ENCODE measurements at regions not wholly inside any gene's neighbourhood (a gene's known extent, or its start where the extent isn't known, plus 50 kb on each side); places are given as distances from the start of the nearest gene placed in this dataset.
"Not testable (repeated sequence)": the region's sequence is repeated elsewhere in the genome, so short reads cannot be mapped to it uniquely, and the experiment has no call there.

DNA sequence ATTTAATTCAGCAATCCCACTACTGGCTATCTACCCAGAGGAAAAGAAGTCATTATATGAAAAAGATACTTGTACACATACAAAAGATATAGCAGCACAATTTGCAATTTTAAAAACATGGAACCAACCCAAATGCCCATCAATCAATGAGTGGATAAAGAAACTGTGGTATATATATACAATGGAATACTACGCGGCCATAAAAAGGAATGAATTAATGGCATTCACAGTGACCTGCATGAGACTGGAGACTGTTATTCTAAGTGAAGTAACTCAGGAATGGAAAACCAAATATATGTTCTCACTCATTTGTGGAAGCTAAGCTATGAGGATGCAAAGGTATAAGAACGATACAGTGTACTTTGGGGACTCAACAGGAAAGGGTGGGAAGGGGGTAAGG is 102.8 kb upstream of the KCNMA1 start:
- not testable (repeated sequence) for DNase-seq

DNA sequence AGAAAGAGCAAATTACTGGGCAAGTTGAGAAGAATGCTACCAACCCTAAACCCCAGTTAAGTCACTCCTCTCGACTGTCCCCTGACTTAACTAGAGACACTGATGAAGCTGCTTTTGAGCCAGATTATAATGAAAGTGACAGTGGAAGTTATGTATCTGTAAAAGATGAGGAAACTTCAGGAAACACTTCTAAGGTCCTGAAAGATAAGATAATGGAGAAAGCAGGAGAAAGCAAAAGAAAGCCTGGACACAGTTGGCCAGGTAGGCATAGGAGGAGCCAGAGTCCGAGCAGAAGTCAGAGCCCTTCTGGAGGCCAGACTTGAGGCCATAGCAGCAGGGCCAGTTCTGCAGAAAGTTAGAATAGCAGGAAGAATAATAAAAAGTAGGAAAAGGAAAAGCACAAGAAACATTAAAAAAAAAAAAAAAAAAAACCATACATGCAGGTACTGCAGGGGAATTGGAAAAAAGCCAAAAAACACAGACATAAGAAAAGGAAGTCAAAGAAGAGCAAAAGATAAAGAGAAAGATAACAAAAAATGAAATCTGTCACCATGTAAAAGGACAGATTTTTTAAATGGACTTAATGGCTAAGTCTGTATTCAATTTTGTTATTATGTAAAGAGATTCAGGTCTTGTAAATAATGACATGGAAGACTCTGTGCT is 101.0 kb upstream of the KCNMA1 start:
- no peak for DNase-seq

DNA sequence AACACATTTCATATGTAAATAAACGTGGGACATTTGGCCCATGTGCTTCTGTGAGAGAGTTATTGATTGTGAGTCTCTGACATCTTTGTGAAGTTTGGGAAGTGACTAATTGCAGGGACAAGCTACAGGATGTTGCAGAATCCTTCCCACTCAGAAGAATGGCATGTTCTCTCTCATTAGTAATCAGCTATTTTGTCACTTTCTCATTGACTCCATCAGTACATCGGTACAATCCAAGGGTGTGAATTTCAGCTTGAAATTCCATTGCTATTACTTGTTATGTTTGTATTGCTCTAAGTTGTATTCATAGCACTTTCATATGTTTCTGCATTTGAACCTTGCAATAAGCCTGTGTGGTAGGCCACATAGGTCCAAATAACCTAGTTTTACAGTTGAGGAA is 100.0 kb upstream of the KCNMA1 start:
- no peak for DNase-seq

DNA sequence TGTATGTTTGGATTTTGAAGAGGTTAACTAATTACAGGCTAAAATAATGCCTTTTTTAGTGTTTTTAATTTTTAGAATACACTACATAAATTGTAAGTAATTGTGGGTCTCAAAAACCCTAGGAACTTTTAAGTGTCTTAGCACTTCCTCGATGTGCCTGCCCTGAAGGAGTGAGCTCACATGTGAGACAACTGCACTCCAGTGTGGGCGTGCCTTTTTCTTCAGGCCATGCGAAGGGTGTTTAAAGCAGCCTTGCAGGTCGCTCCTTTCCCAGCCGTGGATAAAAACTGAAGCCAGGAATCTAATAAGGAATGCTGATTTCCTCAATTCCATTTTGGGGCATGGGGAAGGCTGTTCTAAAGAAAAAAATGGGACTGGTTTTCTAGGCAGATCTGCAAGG is 97.5 kb upstream of the KCNMA1 start:
- DNase-seq = not testable (repeated sequence)

DNA sequence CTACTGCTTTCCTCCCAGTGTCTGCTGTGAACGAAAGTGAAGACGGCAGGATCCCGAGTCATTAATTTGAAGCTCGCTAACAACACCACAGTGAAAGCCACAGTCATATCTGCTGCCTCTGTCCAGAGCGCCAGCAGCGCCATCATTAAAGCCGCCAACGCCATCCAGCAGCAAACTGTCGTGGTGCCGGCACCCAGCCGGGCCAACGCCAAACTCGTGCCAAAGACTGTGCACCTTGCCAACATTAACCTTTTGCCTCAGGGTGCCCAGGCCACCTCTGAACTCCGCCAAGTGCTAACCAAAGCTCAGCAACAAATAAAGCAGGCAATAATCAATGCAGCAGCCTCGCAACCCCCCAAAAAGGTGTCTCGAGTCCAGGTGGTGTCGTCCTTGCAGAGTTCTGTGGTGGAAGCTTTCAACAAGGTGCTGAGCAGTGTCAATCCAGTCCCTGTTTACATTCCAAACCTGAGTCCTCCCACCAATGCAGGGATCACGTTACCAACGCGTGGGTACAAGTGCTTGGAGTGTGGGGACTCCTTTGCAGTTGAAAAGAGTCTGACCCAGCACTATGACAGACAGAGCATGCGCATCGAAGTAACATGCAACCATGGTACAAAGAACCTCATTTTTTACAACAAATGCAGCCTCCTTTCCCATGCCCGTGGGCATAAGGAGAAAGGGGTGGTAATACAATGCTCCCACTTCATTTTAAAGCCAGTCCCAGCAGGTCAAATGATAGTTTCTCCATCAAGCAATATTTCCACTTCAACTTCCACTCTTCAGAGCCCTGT is 94.8 kb upstream of the KCNMA1 start:
- no peak for DNase-seq

DNA sequence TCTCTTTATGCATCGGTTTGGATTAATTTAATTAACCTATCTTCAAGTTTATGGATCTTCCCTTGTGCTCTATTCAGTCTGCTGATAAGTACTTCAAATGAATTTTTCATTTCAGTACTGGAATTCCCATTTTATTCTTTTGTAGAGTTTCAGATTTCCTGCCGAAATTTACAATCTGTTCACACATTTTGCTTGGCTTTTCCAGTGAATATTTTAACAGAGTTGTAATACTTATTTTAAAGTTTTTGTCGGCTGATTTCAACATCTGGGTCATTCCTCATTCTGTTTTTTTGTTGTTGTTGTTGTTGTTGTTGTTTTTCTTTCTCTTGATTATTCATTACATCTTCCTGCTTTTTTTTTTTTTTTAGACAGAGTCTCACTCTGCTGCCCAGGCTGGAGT is 89.9 kb upstream of the KCNMA1 start:
- no peak for DNase-seq

DNA sequence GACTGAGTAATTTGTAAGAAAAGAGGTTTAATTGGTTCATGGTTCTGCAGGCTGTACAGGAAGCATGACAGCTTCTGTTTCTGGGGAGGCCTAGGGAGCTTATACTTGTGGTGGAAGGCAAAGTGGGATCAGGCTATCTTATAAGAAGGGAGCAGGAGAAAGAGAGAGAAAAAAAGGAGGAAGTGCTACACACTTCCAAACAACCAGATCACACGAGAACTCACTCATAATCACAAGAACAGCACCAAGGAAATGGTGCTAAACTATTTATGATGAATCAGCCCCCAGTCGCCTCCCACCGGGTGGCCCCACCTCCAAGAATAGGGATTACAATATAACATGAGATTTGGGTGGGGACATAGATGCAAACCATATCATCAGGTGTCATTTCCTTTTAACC is 89.1 kb upstream of the KCNMA1 start:
- no peak for DNase-seq

DNA sequence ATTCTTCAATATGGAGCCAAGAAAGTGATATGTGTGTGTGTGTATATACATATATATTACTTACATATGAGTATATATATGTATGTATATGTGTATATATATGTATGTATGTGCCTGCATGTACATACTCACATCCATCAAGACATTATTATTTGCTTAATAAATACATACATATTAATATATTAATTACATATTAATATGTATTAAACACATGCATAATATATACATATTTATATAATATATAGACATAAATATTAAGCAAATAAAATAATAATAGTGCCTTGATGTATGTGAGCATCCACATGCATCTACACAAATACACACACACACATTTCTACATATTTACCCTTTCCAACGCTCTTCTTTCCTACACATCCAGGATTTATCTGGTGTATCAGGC is 88.7 kb upstream of the KCNMA1 start:
- no peak for DNase-seq

DNA sequence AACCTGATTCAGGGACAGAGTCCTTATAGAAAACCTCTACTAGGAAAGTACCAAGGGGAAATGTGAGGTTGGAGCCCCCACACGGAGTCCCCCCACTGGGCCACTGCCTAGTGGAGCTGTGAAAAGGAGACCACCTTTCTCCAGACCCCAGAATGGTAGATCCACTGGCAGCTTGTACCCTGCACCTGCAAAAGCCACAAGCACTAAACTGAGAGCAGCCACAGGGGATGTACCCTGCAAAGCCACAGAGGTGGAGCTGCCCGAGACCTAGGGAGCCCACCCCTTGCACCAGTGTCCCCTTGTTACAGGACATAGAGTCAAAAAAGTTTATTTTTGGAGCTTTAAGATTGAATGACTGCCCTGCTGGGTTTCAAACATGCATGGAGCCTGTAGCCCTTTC is 87.2 kb upstream of the KCNMA1 start:
- DNase-seq = no peak

DNA sequence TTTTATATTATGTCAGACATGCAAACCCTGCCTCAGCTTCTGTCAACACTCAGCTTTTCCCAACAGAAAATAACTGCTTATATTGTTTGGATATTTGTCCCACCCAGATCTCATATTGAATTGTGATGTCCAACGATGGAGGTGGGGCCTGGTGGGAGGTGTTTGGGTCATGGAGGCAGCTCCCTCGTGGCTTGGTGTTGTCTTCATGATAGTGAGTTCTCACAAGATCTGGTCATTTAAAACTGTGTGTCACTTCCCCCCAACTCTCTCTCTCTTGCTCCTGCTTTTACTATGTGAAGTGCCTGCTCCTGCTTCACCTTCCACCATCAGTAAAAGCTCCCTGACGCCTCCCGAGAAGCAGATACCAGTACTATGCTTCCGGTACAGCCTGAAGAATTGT is 85.8 kb upstream of the KCNMA1 start:
- DNase-seq = no peak

DNA sequence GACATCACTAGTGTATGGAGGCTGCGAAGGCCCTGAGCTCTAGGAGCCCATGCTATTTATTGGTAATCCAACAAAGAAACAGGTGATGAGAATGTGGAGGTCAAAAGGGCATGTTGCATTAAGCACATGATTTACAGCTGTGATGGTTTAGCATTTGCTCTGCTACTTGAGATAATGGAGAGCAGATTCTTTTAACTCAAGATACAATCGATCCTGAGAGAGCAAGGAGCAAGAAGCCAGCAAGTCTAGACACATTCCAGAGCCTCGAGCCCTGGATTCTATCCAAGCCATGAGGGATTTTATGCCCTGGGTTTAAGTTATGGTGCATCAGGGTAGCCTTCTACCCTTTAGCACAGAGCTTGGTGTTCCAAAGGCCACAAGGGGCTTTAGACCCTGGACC is 85.3 kb upstream of the KCNMA1 start:
- DNase-seq = not testable (repeated sequence)

DNA sequence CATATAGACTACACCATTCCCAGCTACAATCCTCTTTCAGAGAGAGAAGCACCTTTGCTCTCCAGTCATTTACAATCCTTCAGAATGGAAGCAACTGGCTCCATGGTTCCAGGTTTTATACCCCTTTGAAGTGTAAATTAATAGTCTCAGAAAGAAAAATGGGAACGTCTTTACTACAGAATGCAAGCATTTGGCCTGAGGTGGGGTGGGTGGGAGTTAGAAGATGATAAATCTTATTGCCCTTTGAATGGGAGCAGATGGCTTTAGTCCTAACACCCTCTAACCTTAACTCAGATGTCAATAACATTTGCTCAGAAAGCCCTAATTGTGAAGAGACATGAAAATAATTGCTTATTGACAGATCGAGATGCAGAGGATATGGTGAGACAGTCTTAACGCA is 84.2 kb upstream of the KCNMA1 start:
- no peak for DNase-seq

DNA sequence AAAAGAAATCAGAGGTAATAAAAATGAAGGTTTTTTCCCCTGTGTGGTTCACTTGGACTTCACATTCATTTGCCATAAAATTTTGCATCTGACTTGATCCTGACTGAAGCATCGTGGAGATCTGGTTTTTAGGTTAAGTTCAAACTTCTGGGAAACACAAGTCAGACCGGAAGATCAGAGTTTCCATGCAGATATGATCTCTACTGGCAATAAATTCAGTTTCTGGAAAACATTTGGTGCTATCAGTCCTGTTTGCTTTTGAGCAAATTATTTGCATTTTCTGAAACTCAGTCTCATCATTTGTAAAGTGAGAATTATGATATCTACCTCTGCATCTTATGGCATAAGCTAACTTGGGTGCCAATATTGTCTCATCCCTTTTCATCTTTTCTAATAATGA is 81.3 kb upstream of the KCNMA1 start:
- no peak for DNase-seq

DNA sequence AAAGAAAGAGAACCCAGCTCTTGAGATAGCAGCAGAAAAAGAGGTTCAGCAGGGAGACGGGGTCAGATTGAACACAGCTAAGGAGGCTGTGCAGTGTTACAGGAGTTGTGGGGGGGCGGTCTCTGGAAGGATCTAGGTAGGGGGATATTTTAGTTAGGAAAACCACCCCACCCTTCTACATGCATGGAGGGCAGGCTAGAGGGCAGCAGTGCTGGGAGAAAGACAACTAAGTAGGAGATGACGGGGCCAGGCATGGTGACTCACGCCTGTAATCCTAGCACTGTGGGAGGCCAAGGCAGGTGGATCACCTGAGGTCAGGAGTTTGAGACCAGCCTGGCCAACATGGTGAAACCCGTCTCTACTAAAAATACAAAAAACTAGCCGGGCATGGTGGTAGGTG is 80.7 kb upstream of the KCNMA1 start:
- DNase-seq = not testable (repeated sequence)

DNA sequence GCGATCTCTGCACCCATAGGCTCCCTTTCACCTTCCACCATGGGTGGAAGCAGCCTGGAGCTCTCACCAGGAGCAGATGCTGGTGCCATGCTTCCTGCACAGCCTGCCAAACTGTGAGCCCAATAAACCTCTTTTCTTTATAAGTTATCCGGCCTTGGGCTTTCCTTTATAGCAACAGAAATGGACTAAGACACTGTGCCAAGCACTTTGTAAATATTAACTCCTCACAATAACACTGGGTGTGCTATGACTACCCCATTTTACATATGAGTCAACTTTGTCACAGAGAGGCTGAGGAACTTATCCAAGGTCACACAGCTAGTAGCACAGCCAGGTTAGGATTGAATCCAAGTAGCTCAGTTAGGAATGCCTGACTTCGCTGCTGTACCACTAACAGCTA is 79.7 kb upstream of the KCNMA1 start:
- no peak for DNase-seq

DNA sequence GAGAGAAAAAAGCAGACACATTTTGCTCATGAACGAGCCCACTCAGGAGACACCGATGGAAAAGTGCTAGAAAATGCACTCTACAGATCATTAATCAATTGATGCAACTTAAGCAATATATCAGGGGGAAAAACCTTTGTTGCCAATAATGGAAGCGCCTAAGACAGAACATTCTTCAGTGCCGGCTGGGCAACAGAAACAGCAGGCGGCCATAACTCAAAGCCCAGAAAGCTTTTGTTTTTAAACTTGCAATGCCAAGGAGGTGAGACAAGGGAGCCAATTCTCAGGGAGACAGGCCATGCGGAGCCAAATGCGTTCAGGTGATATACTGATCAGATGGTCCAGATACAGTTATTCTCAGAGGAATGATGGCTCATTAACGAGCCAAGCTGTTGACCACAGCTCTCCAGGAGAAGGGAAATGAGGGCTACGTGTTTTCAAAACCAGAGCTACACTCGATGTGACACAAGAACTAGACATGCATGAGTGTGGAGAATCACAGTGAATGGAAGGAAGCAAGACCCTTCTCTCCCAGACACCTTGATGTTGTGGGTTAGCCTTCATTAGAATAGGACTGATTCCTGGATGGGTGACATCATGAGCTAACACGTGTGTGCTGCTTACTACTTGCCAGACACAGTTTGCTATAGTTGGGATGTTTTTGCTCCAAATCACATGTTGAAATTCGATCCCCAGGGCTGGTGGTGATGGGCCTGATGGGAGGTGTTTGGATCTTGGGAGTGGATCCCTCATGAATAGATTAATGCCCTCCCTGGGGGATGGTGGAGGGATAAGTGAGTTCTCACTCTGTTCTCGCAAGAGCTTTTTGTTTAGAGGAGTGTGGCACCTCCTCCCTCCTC is 79.1 kb upstream of the KCNMA1 start:
- no peak for DNase-seq

DNA sequence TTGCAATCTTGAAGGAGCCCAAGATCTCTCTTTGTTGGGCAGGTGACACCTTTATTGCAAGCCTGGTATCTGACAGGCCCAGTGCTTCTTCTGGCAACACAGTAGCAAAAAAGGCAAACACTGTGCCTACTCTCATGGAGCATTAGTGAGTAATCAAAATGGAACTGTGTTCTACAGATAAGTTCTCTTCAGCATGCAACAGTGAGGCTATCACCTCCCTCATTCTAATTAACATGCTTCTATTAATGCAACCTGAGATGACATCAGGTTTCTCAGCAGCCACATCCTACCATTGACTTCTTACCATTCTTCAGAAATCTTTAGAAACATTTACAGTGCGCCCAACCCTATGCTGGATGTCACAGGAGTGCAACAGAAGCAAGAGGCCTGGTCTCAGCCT is 77.9 kb upstream of the KCNMA1 start:
- DNase-seq = no peak

DNA sequence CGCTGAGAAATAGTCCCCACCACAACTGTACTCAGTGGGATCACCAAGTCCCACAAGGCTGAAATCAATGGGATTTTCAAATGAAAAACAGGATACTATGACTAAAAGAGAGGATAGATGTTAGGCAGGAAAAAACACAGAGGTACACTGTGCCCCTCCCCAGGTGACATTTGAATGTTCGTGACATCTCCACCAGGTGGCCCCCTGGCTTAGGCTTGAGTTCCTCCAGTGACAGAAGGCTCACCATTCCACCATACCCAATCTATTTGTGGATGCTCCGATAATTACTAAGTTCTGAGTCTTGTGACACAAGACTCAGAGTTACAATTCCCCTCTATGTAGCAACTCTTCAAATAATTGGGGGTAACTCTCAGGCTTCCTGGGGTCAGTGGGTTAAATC is 77.5 kb upstream of the KCNMA1 start:
- peak in 1 of 2 donors; percentile 10 for DNase-seq

DNA sequence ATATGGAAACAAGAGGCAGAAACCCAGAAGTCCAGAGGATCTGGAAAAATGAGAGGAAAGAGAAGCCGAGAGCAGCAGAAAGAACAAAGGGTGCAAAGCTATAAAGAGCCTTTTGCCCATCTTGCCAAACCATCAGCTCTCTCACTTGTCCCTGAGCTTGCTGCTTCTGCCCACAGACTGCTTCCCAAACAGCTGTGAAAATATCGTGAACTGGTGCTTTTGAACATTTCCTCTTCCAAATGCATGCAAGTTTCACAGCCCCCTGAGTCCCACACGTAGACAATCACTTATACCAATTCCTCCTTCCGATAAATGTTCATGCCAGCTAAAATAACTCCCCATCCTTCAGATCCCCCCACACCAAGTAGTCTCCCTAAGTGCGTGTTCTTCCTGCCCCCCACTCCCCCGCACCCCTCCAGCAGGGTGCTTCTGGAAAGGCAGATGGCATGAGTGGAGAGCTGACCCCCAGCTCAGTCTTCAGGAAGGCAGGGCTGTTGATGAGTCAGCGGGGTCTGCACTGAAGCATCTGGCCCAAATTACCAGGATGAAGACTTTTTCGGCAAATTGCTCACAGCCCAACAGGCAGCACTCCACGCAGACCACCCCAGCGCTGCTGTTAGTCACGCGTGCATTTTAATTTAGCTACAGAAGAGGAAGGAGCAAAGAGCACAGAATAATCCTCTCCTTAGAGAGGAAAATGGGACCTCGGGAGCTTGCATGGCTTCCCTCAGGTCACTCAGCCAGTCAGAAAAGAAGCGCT is 76.1 kb upstream of the KCNMA1 start:
- DNase-seq = no peak

DNA sequence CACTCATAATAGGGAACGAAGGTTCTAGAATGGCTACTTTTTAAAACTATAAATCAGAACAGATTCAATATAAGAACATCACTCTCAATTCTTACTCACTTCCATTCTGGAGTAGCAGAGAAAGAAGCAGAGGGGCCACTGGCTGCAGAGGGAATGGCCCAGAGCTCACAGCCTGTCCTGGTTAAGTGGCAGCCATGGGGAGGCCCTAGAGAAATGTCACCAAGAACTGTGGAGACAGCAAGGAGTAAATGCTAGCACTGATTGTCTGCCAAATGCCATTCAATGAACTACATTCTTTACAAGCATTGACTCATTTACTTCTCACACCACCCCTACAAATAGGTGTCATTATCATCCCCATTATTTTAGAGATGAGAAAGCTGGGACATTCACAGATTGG is 74.6 kb upstream of the KCNMA1 start:
- no peak for DNase-seq

DNA sequence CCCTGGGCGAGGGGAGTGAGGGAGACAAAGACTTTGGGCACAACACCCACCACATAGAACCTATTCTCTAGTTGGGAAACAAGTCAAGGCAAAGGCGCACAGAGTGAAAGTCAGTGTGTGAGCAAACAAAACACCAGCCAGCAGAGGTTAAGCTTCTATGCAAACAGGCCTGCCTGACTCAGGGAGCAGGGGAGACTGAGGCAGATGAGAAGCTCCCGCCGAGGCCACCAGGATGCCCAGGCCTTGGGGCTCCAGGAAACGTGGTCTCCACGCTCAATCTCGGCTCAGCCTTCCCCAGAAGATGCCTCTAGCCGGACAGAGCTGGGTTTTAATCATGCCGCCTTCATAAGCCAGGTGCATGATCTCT is 74.1 kb upstream of the KCNMA1 start:
- no peak for DNase-seq

DNA sequence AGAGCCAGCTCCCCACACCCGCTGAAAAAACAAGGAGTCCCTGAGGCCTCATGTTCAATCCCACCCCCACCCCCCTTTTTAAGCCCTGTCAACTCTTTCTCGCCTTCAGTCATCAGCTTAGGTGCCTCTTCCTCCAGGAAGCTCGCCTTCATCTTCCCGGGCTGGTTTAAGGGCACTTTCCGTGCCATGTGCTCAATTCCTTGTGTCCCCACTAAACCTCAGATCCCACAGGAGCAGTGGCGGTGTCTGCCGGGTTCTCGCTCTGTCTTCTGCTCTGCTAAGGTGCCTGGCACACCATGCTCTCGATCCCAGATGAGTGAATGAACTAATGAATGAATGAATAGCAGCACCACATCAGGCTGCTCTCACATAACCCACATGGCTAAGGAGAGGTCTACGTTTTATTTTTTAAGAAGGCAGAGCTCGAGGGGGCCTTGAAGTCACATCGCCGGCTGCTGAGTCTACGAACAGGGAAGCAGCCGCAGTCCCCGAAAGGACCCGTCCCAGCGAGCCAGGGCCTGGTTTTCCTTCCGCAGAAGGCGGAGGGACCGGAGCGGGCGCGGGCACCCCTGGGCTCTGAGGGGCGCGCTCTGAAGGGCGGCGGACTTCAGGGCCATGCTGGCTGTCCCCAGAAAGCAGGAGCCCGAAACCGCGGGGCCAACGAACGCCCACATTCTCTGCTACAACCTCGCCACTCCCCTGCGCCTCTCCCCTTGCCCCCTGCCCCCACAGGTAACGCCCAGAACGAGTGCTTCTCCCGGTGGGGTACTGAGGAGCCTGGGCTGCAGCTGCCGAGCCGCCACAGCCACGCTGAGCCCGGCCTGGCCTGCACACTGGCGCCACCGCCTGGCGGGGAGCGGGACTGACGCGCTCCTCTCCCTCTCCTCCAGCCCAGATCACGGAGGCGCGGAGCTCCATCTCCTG is 73.4 kb upstream of the KCNMA1 start:
- DNase-seq = peak; percentile 62 to 64

All from CD4-positive, alpha-beta T cell treated with Interleukin-4 for 1 hour (primary cell).